Astrocyte of the cerebellum (primary cell): ENCODE measurements at regions not wholly inside any gene's neighbourhood (a gene's known extent, or its start where the extent isn't known, plus 50 kb on each side); places are given as distances from the start of the nearest gene placed in this dataset.

Experiments used
- DNase-seq: peaks from one replicate; pipeline ENCODE4 v3.0.0-alpha.2; 2011; ENCODE audit warnings: low read depth
- H3K4me3 ChIP-seq: 2 replicates; pipeline ENCODE4 v1.5.1; 2011; ENCODE audit warnings: mild to moderate bottlenecking, low read depth, low read length, moderate library complexity
- CTCF ChIP-seq: IDR thresholded peaks from 2 replicates; pipeline ENCODE4 v1.5.1; 2012; ENCODE audit warnings: low read length, low read depth, moderate library complexity, mild to moderate bottlenecking; ENCODE audit errors: missing control alignments
- in situ Hi-C: cut with HindIII; loops from 2 replicates; pipeline ENCODE4 v1.10.0; 2017; ENCODE audit warnings: low sequenced_read_pairs

GRCh38 chr5:38782180-38782835, 63.5 kb upstream of the OSMR start:
- H3K4me3 ChIP-seq: no peak overlapping the region
- TF ChIP-seq CTCF: no peak
- in situ Hi-C loops: no loop called here
- DNase-seq: no peak

- DNase-seq: peak; percentile 98
- peak; percentile 13 for TF ChIP-seq CTCF
- no peak overlapping the region for H3K4me3 ChIP-seq
- in situ Hi-C loops: no loop called here
These were observed 62.7 kb upstream of the OSMR start for GRCh38 chr5:38783011-38783561.

- DNase-seq: no peak
- in situ Hi-C loops: no loop called here
- no peak for TF ChIP-seq CTCF
- H3K4me3 ChIP-seq: no peak overlapping the region
These were observed 56.7 kb upstream of the OSMR start for GRCh38 chr5:38789134-38789533.

GRCh38 chr5:38789777-38790176, 56.0 kb upstream of the OSMR start:
- in situ Hi-C loops: no loop called here
- no peak for TF ChIP-seq CTCF
- H3K4me3 ChIP-seq: no peak overlapping the region
- DNase-seq: no peak

- H3K4me3 ChIP-seq: no peak overlapping the region
- in situ Hi-C loops: no loop called here
- DNase-seq: no peak
- no peak for TF ChIP-seq CTCF
These were observed 55.5 kb upstream of the OSMR start for GRCh38 chr5:38790268-38790667.

- peak; percentile 42 for DNase-seq
- H3K4me3 ChIP-seq: no peak overlapping the region
- in situ Hi-C loops: no loop called here
- no peak for TF ChIP-seq CTCF
These were observed 54.9 kb upstream of the OSMR start for GRCh38 chr5:38790891-38791290.
